GM18508 (cell line): ENCODE measurements at regions not wholly inside any gene's neighbourhood (a gene's known extent, or its start where the extent isn't known, plus 50 kb on each side); places are given as distances from the start of the nearest gene placed in this dataset.
"Not testable (repeated sequence)": the region's sequence is repeated elsewhere in the genome, so short reads cannot be mapped to it uniquely, and the experiment has no call there.

Source experiments
- ATAC-seq: cut with Tn5 transposase; IDR thresholded peaks from one replicate; pipeline ENCODE4 v1.9.1; 2021; ENCODE audit warnings: moderate number of reproducible peaks; ENCODE audit not compliant: insufficient read depth, unreplicated experiment

DNA sequence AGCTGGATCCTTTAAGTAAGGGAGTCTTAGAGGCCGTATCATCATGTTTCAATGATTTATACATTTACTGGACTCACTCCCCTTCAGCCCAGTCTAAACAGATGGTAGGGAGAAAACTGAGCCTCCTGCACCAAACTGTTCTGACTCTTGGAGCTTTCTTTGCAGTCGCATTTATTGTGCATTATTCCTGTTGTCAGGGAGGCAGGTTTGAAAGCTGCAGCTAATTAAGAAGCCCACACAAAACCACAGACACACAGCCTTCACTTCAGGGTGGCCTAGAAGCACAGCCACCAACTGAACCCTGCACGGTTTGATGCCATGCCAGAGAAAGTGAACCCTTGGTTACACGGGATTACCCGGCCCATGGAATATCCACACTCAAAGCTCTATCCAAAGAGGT is 911.0 kb downstream of the UQCRFS1 start:
- ATAC-seq, result no peak

- ATAC-seq, result no peak
Observed at GRCh38 chr19:28301463-28301862, 911.5 kb downstream of the UQCRFS1 start.

DNA sequence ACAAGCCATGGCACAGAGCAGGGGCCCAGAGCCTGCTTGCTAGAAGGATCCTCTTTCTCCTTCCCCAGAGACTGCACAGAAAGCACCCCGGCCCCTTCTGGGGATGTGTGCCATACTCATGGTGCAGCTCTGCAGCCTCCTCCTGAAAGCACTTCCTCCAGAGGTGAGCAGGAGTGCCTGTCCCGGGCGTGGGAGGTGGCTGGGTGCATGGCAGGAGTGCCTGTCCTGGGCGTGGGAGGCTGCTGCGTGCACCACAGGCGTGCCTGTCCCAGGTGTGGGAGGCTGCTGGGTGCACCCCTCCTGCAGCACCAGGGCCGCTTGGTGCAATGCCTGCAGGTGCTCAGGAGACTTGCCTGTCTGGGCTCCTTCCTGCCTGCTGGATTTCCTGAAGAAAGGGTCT is 913.3 kb downstream of the UQCRFS1 start:
- ATAC-seq, result no peak

DNA sequence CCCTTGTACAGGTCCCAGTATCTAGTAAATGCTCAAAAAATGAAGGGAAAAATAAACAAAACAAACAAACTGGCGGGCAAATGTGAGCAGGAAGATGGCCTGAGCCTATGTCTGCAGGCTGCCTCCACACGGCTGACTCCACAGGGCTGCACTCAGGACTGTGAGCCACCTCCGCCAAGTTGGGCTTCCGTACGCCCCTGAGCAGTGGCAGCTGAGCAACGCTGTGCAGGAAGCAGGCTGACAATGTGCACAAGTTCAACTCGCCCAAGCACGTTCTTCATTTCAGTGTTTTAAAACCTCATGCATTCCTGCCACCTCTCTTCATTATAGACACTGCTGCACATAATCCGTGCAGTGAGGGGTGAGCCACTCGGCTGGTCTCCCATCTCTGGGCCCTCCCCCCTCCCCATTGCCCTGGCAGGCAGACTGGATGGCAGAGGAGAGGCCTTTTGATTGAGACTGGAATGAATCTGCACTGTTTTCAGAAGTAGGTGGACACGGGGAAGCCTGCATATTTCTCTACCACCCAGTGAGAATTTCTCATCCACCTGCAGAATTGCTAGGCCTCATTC is 915.3 kb downstream of the UQCRFS1 start:
- ATAC-seq, result no peak

- ATAC-seq, result no peak
Observed at GRCh38 chr19:28297036-28297435, 915.9 kb downstream of the UQCRFS1 start.

DNA sequence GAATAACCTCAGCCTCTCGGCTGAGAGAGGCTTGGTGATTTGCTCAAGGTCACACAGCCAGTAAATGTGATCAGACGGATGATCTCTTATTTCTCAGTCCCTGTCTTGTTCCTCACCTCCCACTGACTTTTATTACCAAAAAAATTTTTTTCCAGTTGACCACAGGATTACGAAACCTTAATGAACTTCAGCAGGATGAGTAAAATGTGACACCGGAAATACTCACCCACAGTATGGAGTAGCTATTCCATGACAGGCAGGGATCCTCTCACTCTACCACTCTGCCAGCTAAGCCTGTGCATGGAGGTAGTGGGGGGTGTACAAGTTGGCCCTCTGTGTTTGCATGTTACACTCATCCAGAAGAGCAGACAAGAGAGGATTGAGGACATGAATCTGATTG is 916.4 kb downstream of the UQCRFS1 start:
- ATAC-seq, result no peak

- not testable (repeated sequence) for ATAC-seq
Observed at GRCh38 chr19:28294975-28295374, 918.0 kb downstream of the UQCRFS1 start.

DNA sequence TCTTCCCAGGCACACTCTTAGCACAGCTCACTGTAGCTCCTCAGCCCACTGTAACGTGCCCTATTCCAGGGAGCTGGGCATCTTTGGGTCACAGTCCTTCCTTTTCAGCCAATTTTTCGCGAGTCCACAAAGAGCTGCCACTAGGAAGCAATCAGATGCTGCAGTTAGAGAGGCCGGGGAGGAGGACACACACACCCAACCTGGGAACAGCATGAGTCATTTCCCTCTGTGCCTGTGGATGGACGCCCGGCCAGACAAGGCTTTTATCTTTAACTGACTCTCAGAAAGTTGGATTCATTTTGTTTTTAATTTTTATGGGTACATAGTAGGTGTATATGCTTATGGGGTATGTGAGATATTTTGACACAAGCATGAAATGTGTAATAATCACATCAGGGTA is 918.6 kb downstream of the UQCRFS1 start:
- no peak for ATAC-seq

- no peak for ATAC-seq
Observed at GRCh38 chr19:28293685-28294084, 919.3 kb downstream of the UQCRFS1 start.

GRCh38 chr19:28292822-28293500 is 920.0 kb downstream of the UQCRFS1 start:
- ATAC-seq, result no peak

GRCh38 chr19:28291874-28292273 is 921.1 kb downstream of the UQCRFS1 start:
- no peak for ATAC-seq

DNA sequence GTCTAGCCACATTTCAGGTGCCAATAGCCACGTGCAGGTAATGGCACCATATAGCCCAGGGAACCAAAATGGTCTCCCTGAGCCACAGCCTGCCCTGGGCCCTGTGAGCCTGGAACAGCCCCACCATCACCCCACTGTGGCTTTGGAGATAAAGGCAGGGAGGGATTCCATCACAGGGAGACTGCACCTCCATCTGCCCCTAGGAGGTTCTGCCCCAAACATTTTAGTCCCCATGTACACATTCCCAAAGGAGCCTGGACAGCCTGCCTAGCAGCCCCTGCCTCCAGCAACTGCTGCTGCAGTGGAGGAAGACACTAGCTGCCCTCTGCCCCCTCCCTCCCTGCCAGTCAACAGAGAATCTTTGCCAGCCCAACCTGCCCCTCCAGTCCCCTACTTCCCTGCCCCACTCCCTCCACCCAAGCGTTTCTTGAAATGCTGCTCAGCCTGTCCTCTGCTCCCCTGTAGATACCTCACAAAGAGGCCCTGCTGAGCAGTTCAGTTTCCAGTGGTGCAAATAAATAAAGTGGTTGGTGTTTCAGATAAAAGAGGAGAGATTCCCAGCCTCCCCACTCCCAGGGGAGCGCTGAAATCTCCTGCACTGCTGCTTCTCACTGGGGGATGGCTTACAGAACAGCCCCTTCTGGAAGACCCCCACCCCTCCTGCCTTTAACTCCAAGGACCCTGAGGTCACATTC is 921.8 kb downstream of the UQCRFS1 start:
- no peak for ATAC-seq

- ATAC-seq, result no peak
Observed at GRCh38 chr19:28289295-28290063, 923.5 kb downstream of the UQCRFS1 start.

DNA sequence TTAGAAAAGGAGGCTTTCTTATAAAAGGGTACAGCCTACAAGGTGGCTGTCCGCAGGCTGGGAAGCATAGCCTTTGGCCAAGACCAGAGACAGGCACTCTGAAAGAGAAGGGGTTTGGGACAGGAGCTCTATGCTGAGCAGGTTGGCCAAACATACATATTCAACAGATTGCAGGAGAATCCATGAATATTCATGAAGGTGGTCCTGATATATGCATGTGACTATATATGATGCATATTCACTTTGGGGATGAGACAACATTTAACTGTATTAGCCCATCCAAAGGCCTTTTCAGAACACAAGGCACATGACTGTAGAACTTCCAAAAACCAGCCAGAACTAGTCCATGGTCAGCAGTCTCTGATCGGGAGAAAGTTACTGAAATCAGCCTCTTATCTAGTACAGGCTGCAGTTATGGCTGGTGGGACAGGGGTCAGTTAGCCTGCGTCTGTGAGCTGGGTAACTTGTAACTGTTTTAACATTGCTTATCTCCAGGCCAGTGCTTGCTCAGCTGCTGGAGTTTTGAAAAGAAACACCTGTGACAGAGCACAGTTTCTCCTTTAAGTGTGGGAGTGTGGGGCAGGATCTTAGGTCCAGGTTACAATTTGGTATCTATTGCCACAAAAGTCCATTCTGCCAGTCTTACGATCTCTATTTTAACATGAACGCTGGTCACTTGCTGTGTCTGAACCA is 924.2 kb downstream of the UQCRFS1 start:
- ATAC-seq, result no peak

GRCh38 chr19:28285917-28286316 is 927.0 kb downstream of the UQCRFS1 start:
- no peak for ATAC-seq

GRCh38 chr19:28285078-28285477 is 927.9 kb downstream of the UQCRFS1 start:
- ATAC-seq, result no peak

DNA sequence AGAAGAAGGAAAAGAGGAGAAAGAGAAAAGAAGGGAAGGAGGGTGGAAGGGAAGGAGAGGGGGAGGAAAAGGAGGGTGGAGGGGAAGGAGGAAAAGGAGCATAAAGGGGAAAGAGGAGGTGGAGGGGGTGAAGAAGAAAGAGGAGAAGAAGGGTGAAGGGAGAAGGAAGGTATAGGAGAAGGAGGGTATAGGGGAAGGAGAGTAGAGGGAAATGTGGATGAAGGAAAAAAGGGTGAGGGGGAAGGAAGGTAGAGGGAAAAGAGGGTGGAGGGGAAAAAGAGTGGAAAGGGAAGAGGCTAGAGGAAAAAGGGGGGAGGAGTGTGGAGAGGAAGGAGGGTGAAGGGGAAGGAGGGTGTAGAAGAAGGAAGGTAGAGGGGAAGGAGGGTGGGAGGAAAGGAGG is 928.6 kb downstream of the UQCRFS1 start:
- no peak for ATAC-seq

GRCh38 chr19:28283592-28283991 is 929.4 kb downstream of the UQCRFS1 start:
- ATAC-seq, result no peak

DNA sequence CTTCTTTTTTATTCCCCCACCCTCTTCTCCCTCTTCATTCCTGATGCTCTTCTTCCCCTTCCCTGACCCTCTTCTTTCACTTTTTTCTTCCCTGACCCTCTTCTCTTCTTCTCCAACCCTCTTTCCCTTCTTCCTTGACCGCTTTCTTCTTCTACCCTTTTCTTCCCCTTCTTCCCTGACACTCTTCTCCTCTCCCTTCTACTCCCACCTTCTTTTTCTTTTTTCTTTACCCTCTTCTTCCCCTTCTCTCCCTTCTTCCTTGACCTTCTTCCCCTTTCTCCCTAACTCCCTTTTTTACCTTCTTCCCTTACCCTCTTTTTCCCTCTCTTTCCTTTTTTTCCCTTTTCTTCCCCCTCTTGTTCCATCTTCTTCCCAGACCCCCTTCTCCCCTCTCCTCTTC is 931.3 kb downstream of the UQCRFS1 start:
- ATAC-seq, result no peak

DNA sequence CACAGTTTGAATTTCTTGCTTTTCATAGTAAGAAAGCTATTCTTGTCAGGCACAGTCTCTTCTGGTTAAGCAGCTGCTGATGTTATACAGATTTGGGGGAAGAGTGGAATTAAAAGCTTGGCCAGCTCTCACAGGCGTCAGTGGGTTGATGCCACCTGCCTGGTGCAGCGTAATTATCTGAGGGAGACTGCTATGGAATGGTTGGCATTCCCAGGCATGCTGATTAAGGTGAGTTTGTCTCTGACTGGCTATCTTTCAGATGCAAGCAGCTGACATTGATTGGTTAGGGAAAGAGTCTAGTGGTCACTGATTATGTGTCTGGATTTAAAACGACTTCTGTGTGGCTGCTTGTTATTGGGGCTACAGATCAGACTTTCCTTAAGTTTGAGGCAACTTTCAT is 948.4 kb downstream of the UQCRFS1 start:
- ATAC-seq, result no peak
